Parathyroid adenoma (tissue), 2 donors: ENCODE measurements at regions not wholly inside any gene's neighbourhood (a gene's known extent, or its start where the extent isn't known, plus 50 kb on each side); places are given as distances from the start of the nearest gene placed in this dataset.

Experiments
- H2AFZ ChIP-seq: fragments of 300-600 bp; sonication (generic); one replicate; pipeline ENCODE4 v1.7.0; 2017; ENCODE audit warnings: antibody characterized with exemption, mild to moderate bottlenecking
- H3K27ac ChIP-seq: fragments of 300-600 bp; sonication (generic); one replicate; pipeline ENCODE4 v1.7.0; 2017
- H3K27me3 ChIP-seq: fragments of 300-600 bp; sonication (generic); one replicate; pipeline ENCODE4 v1.7.0; 2017; ENCODE audit warnings: low read length; ENCODE audit not compliant: control insufficient read depth, insufficient read depth
- H3K36me3 ChIP-seq: fragments of 300-600 bp; sonication (generic); one replicate; pipeline ENCODE4 v1.7.0; 2017; ENCODE audit warnings: low read length; ENCODE audit not compliant: control insufficient read depth, insufficient read depth
- H3K4me1 ChIP-seq: fragments of 300-600 bp; sonication (generic); one replicate; pipeline ENCODE4 v1.7.0; 2017; ENCODE audit warnings: control low read depth
- H3K4me2 ChIP-seq: fragments of 300-600 bp; sonication (generic); one replicate; pipeline ENCODE4 v1.7.0; 2017; ENCODE audit warnings: low read length
- H3K4me3 ChIP-seq: fragments of 300-600 bp; sonication (generic); one replicate; pipeline ENCODE4 v1.7.0; 2017; ENCODE audit warnings: low read depth, low read length
- H3K79me2 ChIP-seq: fragments of 300-600 bp; sonication (generic); one replicate; pipeline ENCODE4 v1.7.0; 2017; ENCODE audit warnings: control low read depth
- H3K9ac ChIP-seq: fragments of 300-600 bp; sonication (generic); one replicate; pipeline ENCODE4 v1.7.0; 2017; ENCODE audit warnings: mild to moderate bottlenecking
- H3K9me3 ChIP-seq: fragments of 300-600 bp; sonication (generic); one replicate; pipeline ENCODE4 v1.7.0; 2017; ENCODE audit warnings: low read length; ENCODE audit not compliant: control insufficient read depth
- CTCF ChIP-seq: fragments of 300-600 bp; sonication (generic); IDR thresholded peaks from one replicate; pipeline ENCODE4 v1.7.0; 2017; ENCODE audit warnings: antibody characterized with exemption, mild to moderate bottlenecking
- donor health status: primary hyperparathyroidism.

GRCh38 chr2:37764739-37765138 is 93.3 kb upstream of the CDC42EP3 start:
- Histone ChIP-seq H2AFZ (no peak overlapping the region), H3K9me3 (no peaks in the 10 kb centered on the region), H3K9ac (no peak overlapping the region), H3K4me3 (no peak overlapping the region), H3K4me2 (no peak overlapping the region), H3K79me2 (no peaks in the 10 kb centered on the region), H3K4me1 (no peaks in the 10 kb centered on the region), H3K36me3 (no peaks in the 10 kb centered on the region), H3K27ac (no peak overlapping the region), H3K27me3 (no peaks in the 10 kb centered on the region)
- TF ChIP-seq CTCF, result no peak

DNA sequence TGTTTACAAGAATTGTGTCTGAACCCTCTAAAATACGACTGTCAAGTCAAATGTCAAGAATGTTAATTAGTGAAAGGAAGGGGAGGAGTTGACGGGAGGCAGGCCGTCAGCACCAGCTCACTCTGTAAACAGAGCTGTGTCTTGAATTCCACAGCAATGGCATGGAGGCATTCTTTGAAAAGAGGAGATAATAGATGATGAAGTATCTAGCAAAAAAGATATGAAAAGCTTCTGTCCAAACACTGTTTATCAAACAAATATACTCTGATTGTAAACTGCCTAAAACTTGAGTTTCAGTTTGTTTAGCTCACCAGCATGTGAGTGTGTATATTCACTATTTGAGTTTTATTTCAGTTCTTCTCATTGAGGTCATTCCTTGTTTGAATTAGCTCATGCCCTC is 94.7 kb upstream of the CDC42EP3 start:
- TF ChIP-seq CTCF, result no peak
- Histone ChIP-seq H3K4me3 (no peak overlapping the region), H3K4me2 (no peak overlapping the region), H3K9ac (no peak overlapping the region), H2AFZ (no peak overlapping the region), H3K9me3 (no peaks in the 10 kb centered on the region), H3K79me2 (no peaks in the 10 kb centered on the region), H3K4me1 (no peaks in the 10 kb centered on the region), H3K27ac (no peak overlapping the region), H3K27me3 (no peaks in the 10 kb centered on the region), H3K36me3 (no peaks in the 10 kb centered on the region)

DNA sequence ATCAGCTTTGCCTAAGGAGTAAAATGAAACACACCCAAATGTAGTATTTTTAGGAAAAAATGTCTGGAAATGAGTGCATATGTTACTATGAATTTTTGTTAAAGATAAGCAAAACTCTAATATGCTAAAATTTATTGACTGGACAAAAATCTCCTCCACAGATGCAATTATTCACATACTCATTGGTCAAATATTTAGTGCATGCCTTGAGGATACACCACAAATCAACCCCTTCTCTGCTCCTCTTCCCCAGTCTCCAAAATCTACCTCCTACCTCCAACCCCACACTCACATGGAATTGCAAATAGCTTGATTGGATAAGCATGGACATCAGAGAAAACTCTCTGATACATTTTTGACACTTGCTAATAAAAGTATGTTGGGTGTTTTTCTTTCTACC is 95.6 kb upstream of the CDC42EP3 start:
- Histone ChIP-seq H3K9ac (no peak overlapping the region), H3K9me3 (no peaks in the 10 kb centered on the region), H3K36me3 (no peaks in the 10 kb centered on the region), H3K79me2 (no peaks in the 10 kb centered on the region), H3K4me3 (no peak overlapping the region), H3K27ac (no peak overlapping the region), H3K4me2 (no peak overlapping the region), H2AFZ (no peak overlapping the region), H3K4me1 (no peaks in the 10 kb centered on the region), H3K27me3 (no peaks in the 10 kb centered on the region)
- TF ChIP-seq CTCF, result no peak

DNA sequence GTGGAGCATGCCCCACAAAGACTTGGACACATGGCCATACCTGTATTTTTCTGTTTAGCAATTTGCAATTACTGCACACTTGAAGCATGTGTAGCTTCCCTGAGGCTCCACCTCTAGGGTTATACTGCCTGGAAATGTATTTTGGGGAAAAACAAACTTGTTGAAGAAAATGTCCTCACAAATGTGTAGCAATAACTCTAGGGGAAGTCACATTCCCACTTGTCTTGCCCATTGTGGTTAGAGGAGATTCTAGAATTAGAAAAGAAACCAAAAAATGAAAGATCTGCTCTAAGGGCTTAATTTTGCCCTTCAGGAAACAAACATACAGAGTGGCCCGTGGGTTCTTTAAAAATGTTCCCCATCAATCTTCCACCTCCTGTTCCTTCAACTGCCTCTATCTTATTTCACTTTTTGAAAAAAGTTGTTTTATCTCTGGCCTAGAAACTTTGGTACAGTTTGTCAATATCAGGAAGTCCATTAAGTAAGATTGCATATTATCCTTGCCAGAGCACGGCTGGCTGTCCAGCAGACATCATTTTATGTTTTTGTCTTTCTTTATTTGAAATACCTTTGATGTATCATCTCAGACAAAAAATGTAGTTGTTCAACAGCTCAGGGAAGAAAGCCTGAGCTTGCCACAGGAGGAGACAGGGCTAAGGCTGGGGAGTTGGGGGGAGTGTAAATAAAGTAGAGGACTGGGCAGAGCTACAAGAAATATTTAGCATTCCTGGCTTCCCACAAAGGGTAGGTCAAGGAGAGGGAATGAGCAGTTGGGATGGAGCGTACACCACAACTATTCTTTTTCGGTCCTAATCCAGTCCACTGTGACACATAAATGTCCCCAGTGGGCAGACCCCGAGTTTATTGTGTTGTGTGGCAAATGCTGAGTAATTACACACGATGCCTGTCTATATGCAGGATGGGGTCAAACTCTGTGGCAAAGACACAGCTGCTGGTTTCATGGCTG is 96.8 kb upstream of the CDC42EP3 start:
- Histone ChIP-seq H3K36me3 (no peaks in the 10 kb centered on the region), H3K4me1 (no peaks in the 10 kb centered on the region), H3K79me2 (no peaks in the 10 kb centered on the region), H3K4me3 (no peak overlapping the region), H3K4me2 (no peak overlapping the region), H3K9ac (no peak overlapping the region), H3K27me3 (no peaks in the 10 kb centered on the region), H3K9me3 (no peaks in the 10 kb centered on the region), H3K27ac (no peak overlapping the region), H2AFZ (no peak overlapping the region)
- TF ChIP-seq CTCF, result no peak

DNA sequence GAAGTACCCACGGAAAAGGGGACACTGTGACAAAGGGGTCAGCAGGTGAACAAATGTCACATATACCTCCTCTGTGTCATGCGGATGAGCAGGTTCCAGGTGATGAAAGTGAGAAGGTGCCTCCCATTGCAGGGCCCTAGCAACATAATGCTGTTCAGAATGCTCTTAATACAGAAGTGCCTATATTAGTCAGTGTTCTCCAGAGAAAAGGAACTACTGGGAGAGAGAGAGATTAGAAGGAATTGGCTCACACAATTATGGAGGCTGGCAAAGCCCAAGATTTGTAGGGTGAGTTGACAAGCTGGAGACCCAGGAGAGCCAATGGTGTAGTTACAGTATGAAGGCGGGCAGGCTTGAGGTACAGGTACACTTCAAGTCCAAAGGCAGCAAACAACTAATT is 98.1 kb upstream of the CDC42EP3 start:
- no peaks in the 10 kb centered on the region for H3K36me3 ChIP-seq
- no peak for TF ChIP-seq CTCF
- H3K4me2 ChIP-seq, result no peak overlapping the region
- no peak overlapping the region for H3K4me3 ChIP-seq
- no peaks in the 10 kb centered on the region for H3K4me1 ChIP-seq
- no peak overlapping the region for H2AFZ ChIP-seq
- no peaks in the 10 kb centered on the region for H3K9me3 ChIP-seq
- H3K9ac ChIP-seq, result no peak overlapping the region
- no peaks in the 10 kb centered on the region for H3K79me2 ChIP-seq
- no peaks in the 10 kb centered on the region for H3K27me3 ChIP-seq
- H3K27ac ChIP-seq, result no peak overlapping the region
